ENCODE measurements at regions not wholly inside any gene's neighbourhood (a gene's known extent, or its start where the extent isn't known, plus 50 kb on each side); places are given as distances from the start of the nearest gene placed in this dataset.

DNA sequence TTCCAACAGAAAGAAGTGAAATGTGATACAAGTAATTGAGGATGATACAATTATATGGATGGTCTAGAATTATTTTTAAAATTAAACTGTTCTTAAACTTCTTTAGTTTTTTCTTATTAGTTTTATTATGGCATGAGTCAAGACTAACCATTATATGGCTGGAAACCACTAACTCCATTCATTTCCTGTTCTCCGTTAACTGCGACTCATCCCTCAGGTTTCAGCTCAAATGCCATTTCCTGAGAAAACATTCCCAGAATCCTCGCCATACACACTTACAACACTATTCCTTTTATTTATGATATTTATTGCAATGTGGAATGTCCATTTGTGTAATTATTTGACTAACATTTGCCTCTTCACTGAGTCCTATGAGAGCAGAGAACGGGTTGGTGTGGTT is 394.1 kb downstream of the SOX2 start:
- ATAC-seq (ENCODE audit: insufficient number of reproducible peaks, low FRiP score, low read depth) (no peak), DNase-seq (ENCODE audit: low spot score) (no peak)
- Histone ChIP-seq H3K27me3 (replicated peaks; ENCODE audit: insufficient read depth) (no peaks in the 10 kb centered on the region), H3K4me1 (ENCODE audit: control insufficient read depth in 1 of 2, low read depth in 2 of 2) (no peaks in the 10 kb centered on the region), H3K27ac (no peak overlapping the region), H3K4me3 (no peak overlapping the region), H3K36me3 (no peaks in the 10 kb centered on the region), H3K9me3 (no peaks in the 10 kb centered on the region)
- TF ChIP-seq, protein P1, sequence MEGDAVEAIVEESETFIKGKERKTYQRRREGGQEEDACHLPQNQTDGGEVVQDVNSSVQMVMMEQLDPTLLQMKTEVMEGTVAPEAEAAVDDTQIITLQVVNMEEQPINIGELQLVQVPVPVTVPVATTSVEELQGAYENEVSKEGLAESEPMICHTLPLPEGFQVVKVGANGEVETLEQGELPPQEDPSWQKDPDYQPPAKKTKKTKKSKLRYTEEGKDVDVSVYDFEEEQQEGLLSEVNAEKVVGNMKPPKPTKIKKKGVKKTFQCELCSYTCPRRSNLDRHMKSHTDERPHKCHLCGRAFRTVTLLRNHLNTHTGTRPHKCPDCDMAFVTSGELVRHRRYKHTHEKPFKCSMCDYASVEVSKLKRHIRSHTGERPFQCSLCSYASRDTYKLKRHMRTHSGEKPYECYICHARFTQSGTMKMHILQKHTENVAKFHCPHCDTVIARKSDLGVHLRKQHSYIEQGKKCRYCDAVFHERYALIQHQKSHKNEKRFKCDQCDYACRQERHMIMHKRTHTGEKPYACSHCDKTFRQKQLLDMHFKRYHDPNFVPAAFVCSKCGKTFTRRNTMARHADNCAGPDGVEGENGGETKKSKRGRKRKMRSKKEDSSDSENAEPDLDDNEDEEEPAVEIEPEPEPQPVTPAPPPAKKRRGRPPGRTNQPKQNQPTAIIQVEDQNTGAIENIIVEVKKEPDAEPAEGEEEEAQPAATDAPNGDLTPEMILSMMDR (IDR thresholded peaks at IDR 0.05), result no peak

DNA sequence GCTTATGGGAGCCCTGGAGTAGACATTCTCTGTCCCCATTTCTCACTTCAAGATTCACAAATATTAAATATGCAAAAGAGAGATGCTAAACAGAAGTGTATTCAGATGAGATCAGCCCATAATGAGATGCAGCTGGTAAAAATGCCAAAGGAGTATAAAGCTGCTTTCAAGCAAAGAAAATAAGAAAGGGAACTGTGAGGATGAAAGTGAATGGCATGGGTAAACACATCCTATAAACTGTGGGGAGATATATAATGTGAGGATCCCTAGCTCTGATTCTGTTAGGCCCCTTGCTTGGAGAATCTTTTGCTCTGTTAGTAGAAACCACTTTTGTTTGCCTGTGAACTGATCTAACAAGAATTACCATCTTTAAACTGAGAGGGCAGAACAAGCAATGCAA is 396.6 kb downstream of the SOX2 start:
- no peaks in the 10 kb centered on the region for H3K27me3 ChIP-seq (replicated peaks; ENCODE audit: insufficient read depth)
- DNase-seq (ENCODE audit: low spot score) (no peak), ATAC-seq (ENCODE audit: insufficient number of reproducible peaks, low FRiP score, low read depth) (no peak)
- no peaks in the 10 kb centered on the region for H3K4me1 ChIP-seq (ENCODE audit: control insufficient read depth in 1 of 2, low read depth in 2 of 2)
- no peaks in the 10 kb centered on the region for H3K9me3 ChIP-seq
- no peaks in the 10 kb centered on the region for H3K36me3 ChIP-seq
- TF ChIP-seq, protein P1 (IDR thresholded peaks at IDR 0.05), result no peak
- H3K27ac ChIP-seq, result no peak overlapping the region
- no peak overlapping the region for H3K4me3 ChIP-seq

DNA sequence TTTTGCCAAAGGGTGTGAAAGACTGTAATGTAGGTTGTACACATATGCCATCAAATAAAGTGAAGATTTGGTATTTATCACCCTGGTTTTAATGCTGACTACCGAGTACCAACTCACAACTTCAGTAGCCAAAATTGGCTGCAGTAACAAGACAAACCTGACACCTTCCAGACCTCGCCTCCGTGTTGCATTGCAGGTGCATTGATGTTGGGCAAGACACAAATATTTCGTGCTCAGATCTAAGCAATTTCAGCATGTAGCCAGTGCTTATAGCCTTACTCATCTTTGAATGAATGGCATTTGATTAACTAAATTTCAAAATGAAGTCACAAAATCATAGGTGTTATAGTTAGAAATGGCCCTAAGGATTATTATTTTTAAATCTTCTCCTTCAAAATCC is 400.2 kb downstream of the SOX2 start:
- H3K36me3 ChIP-seq, result no peaks in the 10 kb centered on the region
- no peak for ATAC-seq (ENCODE audit: insufficient number of reproducible peaks, low FRiP score, low read depth)
- H3K27me3 ChIP-seq (replicated peaks; ENCODE audit: insufficient read depth), result no peaks in the 10 kb centered on the region
- TF ChIP-seq, protein P1 (IDR thresholded peaks at IDR 0.05), result no peak
- H3K27ac ChIP-seq, result no peak overlapping the region
- no peaks in the 10 kb centered on the region for H3K9me3 ChIP-seq
- DNase-seq (ENCODE audit: low spot score), result no peak
- no peak overlapping the region for H3K4me3 ChIP-seq
- no peaks in the 10 kb centered on the region for H3K4me1 ChIP-seq (ENCODE audit: control insufficient read depth in 1 of 2, low read depth in 2 of 2)

DNA sequence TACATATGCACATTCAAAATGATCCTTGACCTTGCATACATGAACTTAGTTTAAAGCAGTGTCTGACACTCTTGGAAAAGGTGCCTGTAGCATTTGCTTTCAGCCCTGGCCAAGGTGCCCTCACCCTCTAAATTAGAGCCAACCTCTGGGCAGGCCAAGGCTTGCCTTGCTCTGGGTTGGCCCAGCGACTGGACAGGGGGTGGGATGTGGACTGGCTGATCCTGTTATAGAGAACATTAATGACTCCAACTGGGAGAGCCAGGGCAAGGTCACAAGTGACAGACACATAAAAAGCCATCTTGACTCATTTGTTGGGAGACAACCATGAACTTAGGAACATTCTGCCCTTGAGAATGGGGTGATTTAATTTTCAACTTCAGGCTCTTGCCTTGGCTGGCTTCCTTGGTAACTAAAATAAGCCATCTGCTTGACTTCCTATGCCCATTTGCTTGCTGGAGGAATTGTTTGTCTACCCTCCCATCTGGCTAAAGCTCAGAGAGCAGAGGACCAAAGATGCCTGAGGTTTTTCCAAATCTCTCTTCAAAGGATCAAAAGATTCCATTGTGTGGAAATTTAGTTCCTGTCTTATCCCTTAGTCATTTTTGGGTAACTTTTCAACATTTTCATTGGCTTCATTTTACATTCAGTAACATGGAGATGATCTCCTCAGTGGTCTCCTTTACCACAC is 403.7 kb downstream of the SOX2 start:
- H3K27ac ChIP-seq, result no peak overlapping the region
- no peaks in the 10 kb centered on the region for H3K27me3 ChIP-seq (replicated peaks; ENCODE audit: insufficient read depth)
- no peak overlapping the region for H3K4me3 ChIP-seq
- DNase-seq (ENCODE audit: low spot score) (no peak), ATAC-seq (ENCODE audit: insufficient number of reproducible peaks, low FRiP score, low read depth) (no peak)
- H3K4me1 ChIP-seq (ENCODE audit: control insufficient read depth in 1 of 2, low read depth in 2 of 2), result no peaks in the 10 kb centered on the region
- no peaks in the 10 kb centered on the region for H3K36me3 ChIP-seq
- TF ChIP-seq, protein P1 (IDR thresholded peaks at IDR 0.05), result no peak
- no peaks in the 10 kb centered on the region for H3K9me3 ChIP-seq

DNA sequence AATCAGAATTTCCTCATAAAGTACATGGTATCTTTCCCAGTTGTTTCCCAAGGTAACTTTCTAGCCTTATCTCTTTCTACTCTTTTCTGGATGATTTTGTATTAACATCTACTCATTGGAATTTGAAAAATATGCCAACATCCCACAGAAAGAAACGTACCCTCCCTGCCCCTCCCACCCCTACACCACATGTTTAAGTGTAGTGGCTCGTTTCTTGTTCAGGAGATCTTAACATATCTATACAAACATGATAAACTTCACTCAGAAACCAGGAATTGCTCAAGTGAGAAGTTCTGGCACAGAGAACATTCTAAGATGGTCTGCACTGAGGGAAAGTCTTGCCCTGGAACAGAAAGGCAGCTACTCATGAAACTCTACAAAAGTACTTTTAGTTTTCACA is 404.7 kb downstream of the SOX2 start:
- Histone ChIP-seq H3K27ac (no peak overlapping the region), H3K4me1 (ENCODE audit: control insufficient read depth in 1 of 2, low read depth in 2 of 2) (no peaks in the 10 kb centered on the region), H3K27me3 (replicated peaks; ENCODE audit: insufficient read depth) (no peaks in the 10 kb centered on the region), H3K4me3 (no peak overlapping the region), H3K36me3 (no peaks in the 10 kb centered on the region), H3K9me3 (no peaks in the 10 kb centered on the region)
- TF ChIP-seq, protein P1 (IDR thresholded peaks at IDR 0.05), result no peak
- ATAC-seq (ENCODE audit: insufficient number of reproducible peaks, low FRiP score, low read depth), result no peak
- DNase-seq (ENCODE audit: low spot score), result no peak
